GM18951 (cell line): ENCODE measurements at regions not wholly inside any gene's neighbourhood (a gene's known extent, or its start where the extent isn't known, plus 50 kb on each side); places are given as distances from the start of the nearest gene placed in this dataset.

Experiments
- POLR2A ChIP-seq: IDR thresholded peaks from 4 replicates; pipeline ENCODE4 v1.6.1; 2011; ENCODE audit warnings: mild to moderate bottlenecking; ENCODE audit not compliant: insufficient read length, insufficient read depth; ENCODE audit errors: extremely low read depth
- in situ Hi-C: fragments of 300-500 bp; cut with MboI; formaldehyde crosslinking; loops from one replicate; pipeline ENCODE4 v1.12.0; 2022; ENCODE audit warnings: low sequenced_read_pairs, mixed read lengths, inconsistent platforms; ENCODE audit not compliant: unreplicated experiment

- no peak for TF ChIP-seq POLR2A
- in situ Hi-C loops = no loop called here
Observed at GRCh38 chr13:50310734-50311133, 295.5 kb downstream of the KCNRG start.

- in situ Hi-C loops = no loop called here
- no peak for TF ChIP-seq POLR2A
Observed at GRCh38 chr13:50318887-50319286, 303.6 kb downstream of the KCNRG start.

DNA sequence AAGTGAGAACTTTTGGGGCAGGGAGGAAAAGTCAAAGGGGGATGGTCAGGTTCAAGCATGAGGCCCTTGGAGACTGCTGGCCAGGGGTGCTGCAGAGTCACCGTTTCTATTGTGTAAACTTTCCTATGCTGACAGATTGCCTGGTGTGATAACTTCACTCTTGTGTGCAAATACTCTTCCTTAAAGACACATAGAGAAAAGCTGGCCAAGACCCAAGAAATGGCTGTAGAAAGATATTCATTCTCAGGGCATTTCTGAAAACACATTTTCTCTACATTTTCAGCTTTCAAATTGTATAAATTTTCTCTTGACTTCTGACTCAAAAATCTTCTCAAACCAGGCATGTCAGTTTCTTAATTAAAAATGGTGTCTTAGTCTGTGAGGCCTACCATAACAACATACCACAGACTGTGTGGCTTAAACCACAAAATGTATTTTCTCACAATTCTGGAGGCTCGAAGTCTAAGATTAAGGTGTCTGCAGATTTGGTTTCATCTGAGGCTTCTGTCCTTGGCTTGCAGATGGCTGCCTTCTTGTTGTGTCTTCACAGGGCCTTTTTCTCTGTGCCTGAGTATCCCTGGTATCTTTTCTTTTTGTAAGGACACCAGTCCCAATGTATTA lies 304.5 kb downstream of the KCNRG start:
- TF ChIP-seq POLR2A = no peak
- in situ Hi-C loops = no loop called here

DNA sequence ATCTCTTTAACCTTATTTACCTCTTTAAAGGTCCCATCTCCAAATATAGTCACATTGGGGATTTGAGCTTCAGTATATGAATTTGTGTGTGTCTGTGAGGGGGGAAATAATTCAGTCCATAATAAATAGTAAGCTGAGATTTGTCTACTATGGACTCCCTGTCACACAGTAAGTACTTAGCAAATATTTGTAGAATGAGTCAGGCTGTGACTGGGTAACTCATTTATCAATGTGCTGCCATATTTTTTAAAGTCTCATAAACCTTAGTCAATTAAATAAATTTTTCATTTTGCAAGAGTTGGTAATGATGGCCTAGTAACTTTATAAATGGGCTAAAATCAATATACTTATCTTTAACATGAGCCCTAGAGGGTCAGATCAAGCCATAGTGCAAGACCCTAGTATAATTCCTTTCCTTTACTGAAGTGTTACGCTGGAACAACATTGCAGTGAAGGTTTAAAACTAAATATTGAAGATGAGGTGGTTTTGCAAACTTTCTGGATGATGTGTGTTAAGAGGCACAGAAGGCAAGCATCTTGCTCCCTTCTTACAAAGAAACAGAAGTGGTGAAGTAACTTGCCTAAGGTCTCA lies 305.1 kb downstream of the KCNRG start:
- TF ChIP-seq POLR2A = no peak
- in situ Hi-C loops = no loop called here

GRCh38 chr13:50322006-50322405 lies 306.8 kb downstream of the KCNRG start:
- no peak for TF ChIP-seq POLR2A
- in situ Hi-C loops = no loop called here

- in situ Hi-C loops = no loop called here
- no peak for TF ChIP-seq POLR2A
Observed at GRCh38 chr13:50323440-50324065, 308.3 kb downstream of the KCNRG start.

GRCh38 chr13:50326271-50326670 lies 311.0 kb downstream of the KCNRG start:
- TF ChIP-seq POLR2A = no peak
- in situ Hi-C loops = no loop called here

DNA sequence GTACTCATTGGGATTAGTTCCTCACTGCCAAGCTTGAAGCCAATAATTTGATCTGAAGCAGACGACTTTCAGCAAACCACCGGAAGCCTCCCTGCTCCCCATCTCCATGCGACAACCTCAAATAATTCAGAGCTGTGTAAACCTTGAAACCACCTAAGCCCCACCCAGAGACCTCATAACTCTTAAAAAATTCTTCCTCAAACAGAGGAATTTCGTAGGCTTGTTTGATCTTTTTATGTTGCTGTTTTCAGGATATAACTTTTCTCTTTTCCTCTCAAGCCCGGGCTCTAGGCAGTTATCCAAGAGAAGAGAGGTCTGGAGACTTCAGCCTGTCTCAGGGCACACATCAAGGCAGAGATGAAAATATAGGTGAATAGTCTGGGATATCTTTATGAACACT lies 311.6 kb downstream of the KCNRG start:
- in situ Hi-C loops = no loop called here
- TF ChIP-seq POLR2A = no peak

GRCh38 chr13:50334115-50334778 lies 319.0 kb downstream of the KCNRG start:
- TF ChIP-seq POLR2A = no peak
- in situ Hi-C loops = no loop called here

GRCh38 chr13:50334944-50335343 lies 319.7 kb downstream of the KCNRG start:
- in situ Hi-C loops = no loop called here
- no peak for TF ChIP-seq POLR2A

DNA sequence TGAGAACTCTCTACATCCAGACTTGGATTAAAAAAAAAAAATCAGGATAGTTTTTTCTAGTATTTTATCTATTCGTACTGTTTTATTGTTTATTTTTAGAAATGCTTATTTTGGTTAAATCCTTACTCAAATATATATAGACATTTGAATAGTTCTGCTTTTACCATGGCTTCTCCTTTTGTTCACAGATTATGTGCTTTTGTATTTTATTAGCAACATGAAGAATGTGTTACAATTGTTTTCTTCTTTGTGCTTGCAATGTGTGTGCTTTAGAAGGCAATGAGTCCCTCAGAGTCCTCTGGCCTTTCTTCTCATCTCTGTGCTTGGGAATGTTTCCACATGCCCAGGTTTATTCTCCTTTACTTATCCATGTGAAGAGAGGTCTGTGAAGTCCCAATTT lies 324.0 kb downstream of the KCNRG start:
- in situ Hi-C loops = no loop called here

GRCh38 chr13:50340146-50340545 lies 324.9 kb downstream of the KCNRG start:
- in situ Hi-C loops = no loop called here
- TF ChIP-seq POLR2A = no peak

More for the DNA sequence above, 324.0 kb downstream of the KCNRG start:
- no peak for TF ChIP-seq POLR2A

GRCh38 chr13:50340551-50341287 lies 325.5 kb downstream of the KCNRG start:
- in situ Hi-C loops = no loop called here
- no peak for TF ChIP-seq POLR2A
